GM21423 (cell line): ENCODE measurements at regions not wholly inside any gene's neighbourhood (a gene's known extent, or its start where the extent isn't known, plus 50 kb on each side); places are given as distances from the start of the nearest gene placed in this dataset.

ENCODE experiments used
- ATAC-seq: cut with Tn5 transposase; IDR thresholded peaks from one replicate; pipeline ENCODE4 v1.9.1; 2021; ENCODE audit warnings: mild to moderate bottlenecking, moderate library complexity; ENCODE audit not compliant: unreplicated experiment

DNA sequence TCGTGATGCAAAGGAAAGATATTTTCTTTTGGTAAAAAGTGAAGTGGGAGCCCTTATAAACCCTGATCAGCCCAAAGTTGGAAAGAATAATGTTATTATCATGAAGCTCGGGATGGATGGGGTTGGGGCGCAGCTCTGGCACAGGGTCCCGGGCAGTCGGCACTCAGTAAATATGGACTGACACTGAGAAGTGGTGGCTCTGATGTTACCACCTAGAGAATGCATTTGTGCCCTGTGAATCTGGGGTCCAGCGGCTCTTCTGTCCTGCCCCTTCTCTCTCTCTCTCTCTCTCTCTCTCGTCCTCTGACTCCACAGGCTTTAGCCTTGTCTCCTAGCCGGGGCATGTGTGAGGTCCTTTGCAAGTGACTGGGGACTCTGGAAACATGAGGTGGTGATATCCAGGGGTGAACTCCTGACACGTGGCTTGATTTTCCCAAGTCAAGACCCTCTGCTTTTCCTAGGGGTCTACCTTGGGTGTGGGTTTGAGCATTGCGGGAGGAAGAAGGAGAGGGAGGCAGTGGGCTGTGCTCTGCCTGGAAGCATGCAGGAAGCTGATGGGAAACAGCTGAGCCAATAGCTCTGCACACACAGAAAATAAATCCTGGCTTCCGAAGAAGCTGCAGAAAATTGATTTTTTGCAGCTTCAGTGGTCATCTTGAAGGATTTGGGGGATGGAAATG, 162.7 kb downstream of the MACROH2A1 start:
- ATAC-seq, result no peak

DNA sequence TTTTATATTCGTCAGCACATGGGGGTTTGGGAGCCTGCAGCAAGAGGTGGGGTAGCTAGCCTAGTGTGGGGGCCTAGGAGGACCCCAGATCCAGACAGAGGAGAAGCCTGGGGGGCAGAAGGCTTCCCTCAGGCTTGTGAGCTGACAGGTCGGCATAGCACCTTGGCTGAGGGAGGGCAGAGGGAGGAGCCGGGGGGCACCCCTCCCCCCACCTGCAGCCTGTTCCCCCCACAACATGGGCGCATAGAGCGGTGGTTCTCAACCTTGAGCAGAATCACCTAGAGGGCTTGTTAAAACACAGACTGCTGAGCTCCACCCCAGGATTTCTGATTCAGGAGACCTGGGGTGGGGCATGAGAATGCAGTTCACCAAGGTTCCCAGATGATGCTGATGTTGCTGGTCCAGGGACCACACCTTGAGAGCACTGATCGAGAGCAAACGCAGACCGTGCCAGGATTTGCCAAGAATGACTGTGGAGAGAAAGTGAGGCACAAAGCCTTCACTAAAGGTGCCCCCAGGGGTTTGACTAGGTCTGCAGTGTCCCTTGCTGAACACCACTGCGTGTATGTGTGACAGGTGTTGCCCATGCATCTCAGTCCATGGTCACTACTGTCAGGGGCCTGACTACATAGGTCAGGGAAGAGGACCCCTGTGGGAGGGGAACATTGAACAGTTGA, 163.3 kb downstream of the MACROH2A1 start:
- ATAC-seq, result no peak

GRCh38 chr5:135234666-135235401, 164.2 kb downstream of the MACROH2A1 start:
- no peak for ATAC-seq

DNA sequence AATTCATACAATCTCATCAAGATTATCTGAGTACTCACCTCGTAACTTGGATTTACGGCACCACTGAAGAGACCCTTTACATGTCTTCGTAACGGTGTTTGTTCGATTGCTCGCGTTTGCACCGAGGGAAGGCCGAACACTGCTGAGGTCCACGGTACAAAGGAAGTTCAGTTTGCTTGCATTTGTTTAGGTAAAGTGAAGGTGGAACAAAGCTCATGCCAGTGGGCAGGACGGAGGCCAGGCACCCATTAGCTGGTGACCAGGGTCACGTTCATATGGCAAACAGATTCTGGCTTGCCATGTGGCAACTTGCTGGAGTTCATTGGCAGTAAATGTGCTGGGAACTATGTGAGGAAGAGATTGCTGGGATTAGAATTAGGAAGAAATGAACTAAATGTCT, 164.8 kb downstream of the MACROH2A1 start:
- ATAC-seq, result no peak

DNA sequence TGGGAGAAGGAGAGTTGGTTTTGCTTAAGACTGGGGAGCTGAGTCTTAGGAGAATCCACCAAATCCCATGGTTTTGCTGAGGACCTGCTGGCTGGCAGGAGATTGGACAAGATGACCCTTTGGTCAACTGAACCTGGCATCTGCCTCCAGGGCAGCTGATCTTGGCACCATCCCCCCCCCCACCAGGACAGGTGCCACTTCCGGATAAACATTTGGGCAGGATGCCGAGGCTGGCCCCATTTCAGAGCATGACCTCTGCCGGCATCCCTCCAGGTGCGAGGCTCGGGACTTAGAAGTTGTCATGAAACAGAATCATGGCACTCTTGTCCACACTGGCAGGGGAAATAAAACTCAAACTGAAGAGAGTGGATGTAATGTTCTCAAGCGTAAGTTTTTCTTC, 165.6 kb downstream of the MACROH2A1 start:
- no peak for ATAC-seq

- ATAC-seq, result no peak
These were observed 166.1 kb downstream of the MACROH2A1 start for GRCh38 chr5:135232958-135233357.

GRCh38 chr5:135231289-135231688, 167.7 kb downstream of the MACROH2A1 start:
- ATAC-seq, result no peak

DNA sequence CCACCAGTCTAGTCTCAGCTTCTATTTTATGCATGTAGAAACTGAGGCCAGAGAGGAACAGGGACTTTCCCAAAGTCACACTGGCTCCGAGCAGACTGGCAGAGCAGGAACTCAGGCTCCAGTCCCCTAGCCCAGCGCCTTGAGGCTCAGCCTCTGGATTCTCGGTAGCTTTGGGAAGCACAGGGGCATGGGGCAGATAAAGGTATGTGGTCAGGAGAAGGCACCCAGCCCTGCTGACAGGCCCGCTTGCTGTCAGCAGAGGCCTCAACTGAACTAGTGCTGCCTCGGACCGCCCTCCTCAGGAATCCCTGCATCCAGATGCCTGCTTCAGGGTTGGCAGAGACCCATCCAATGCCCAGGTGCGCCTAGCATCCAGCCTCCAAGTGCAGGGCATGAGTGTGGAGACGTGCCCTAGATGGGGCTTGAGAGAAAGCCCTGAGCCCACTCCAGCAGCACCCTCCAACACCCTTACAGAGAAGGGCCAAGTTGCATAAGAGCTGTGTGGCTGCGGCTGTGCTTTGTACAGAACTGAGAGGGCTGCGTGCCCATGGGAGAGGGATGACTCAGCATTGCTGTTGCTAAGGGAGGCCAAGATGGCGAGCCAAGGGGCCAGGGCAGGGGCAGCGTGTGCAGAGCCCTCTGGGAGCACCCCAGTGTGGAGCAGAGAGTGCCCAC, 168.6 kb downstream of the MACROH2A1 start:
- ATAC-seq, result no peak

GRCh38 chr5:135229679-135230132, 169.3 kb downstream of the MACROH2A1 start:
- ATAC-seq, result no peak

DNA sequence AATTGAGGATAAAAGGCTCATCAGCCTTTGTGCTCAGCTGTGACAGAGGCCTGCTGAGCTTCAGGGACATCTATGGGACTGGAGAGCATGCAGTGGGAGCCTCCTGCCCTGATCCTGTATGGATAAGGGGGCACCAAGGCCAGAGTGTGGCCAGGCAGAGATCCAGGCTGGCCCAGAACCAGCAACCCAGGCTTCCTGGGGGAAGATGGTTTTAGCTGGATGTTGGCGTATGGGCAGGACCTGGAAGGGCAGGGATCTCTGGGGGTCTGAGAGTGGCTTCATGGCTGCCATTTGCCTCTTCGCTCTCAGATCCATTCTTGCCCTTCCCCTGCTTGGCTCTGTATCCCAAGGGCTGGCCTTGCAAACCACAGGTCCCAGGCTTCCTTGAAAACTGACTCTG, 169.9 kb downstream of the MACROH2A1 start:
- ATAC-seq, result no peak

GRCh38 chr5:135228222-135228621, 170.8 kb downstream of the MACROH2A1 start:
- no peak for ATAC-seq

DNA sequence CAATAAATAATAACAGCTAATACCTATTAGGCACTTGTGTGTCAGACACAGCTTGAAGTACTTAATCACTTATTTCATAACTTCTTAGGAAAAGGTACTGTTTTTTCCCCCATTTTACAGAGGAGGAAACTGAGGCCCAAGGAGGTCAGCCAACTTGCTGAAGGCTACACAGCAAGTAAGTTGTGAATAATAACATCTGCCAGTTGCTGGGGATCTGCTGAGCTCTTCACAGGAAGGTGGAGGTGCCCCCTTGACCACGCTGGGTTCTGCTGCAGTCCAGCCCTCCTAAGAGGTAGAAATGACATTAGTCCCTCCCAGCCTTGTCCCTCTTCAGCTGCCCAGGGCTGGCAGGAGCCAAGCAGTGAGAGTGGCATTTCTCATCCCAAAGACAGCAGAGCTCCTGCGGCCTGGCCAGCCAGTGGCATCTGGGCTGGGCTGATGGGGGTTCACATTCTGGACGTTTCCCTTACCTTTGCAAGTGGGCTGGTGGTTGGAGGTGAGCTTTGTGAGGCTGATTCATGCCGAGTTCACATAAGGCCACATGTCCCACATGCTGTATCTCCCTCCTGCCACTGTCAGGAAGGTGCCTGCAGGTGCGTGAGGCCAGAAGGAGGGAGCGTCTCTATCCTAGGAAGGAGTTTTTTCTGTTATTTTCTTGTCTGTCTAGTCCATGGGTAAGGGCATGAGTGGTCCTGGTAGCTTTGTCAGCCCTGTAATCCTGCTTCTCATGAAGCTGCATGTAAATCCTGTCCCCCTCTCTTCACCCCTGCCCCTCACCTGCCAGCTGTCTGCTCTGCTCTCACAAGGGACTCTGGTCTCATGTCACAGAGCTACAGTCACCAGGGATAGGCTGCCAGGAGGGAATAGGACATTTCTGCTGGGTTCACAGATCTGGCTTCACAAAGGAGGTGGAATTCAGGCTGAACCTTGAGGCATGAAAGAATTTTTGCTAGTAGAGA, 171.7 kb downstream of the MACROH2A1 start:
- no peak for ATAC-seq

GRCh38 chr5:135225856-135226560, 173.0 kb downstream of the MACROH2A1 start:
- ATAC-seq, result no peak

GRCh38 chr5:135223891-135224625, 175.0 kb downstream of the MACROH2A1 start:
- ATAC-seq, result no peak

DNA sequence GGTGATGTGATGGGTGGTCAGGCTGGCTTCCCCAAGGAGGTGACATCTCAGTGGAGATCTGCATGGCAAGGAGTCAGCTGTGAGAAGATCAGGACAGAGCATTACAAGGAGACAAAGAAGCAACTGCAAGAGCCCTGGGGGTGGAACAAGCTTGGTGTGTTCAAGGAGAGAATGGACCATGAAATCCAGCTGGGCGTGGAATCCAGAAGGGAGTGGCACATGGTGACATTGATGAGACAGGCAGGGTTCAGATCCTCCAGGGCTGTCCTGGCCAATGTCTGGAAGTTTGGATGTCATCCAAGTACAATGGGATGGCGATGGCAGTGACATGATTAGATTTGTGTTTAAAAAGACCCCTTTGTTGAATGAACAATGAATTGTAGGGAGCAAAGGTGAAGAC, 175.6 kb downstream of the MACROH2A1 start:
- no peak for ATAC-seq

GRCh38 chr5:135222771-135223170, 176.3 kb downstream of the MACROH2A1 start:
- ATAC-seq, result no peak

- ATAC-seq, result no peak
These were observed 176.8 kb downstream of the MACROH2A1 start for GRCh38 chr5:135222171-135222681.

DNA sequence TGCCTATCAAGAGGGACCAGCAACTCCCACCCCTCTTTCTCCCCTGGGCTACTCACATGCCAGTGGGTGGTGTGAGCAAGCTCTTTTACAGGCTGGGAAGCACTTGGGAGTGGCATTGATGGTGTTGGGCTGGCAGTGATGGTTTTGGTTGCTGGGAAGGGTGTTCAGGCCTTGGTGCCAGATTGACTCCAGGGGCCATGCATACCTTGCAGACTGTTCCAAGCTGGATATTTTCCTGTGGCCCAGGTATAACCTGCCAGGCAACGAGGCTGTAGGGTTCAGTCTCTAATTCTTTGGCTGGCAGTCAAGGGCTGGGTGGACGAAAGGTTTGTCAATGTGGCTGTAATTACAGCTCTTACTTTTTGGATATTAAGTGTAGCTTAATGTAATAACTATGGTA, 177.3 kb downstream of the MACROH2A1 start:
- no peak for ATAC-seq

DNA sequence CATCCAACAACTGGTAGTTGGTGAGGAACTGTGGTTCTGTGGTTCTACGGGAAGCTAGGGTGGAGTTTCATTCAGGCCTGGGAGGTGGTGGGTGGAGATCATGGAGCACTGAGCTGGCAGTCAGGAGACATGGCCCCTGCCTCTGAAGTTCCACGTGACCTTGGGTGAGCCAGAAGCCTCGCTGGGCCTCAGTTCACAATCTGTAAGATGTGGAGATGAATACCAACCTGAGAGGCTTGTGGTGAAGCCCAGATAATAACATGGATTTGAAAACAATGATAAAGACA, 177.9 kb downstream of the MACROH2A1 start:
- ATAC-seq, result no peak
